K562 (cell line): ENCODE measurements at regions not wholly inside any gene's neighbourhood (a gene's known extent, or its start where the extent isn't known, plus 50 kb on each side); places are given as distances from the start of the nearest gene placed in this dataset.

ENCODE experiments used
- ATAC-seq: fragments of 200-7000 bp; cut with Tn5 transposase; 3 replicates; pipeline ENCODE4 v1.9.1; 2020; ENCODE audit warnings: moderate library complexity
- BruUV-seq: library from RNA; stranded (reverse); fragments of 400-500 nt; replicated peaks from 2 replicates; lab custom pipeline; 2021; lab: Mats Ljungman, UMichigan
- CTCF ChIA-PET: fragments of 300-600 bp; formaldehyde crosslinking; extraction: SDS; loops from one replicate; lab custom pipeline; 2021; ENCODE audit warnings: low intra/inter-chr PET ratio; lab: Yijun Ruan, JAX
- POLR2A ChIA-PET: fragments of 300-600, 350-650 bp; sonication (Branson Sonifier 250); formaldehyde crosslinking; extraction: SDS; loops from one replicate; lab custom pipeline; 2021; ENCODE audit warnings: antibody characterized with exemption, inconsistent platforms; lab: Yijun Ruan, JAX
- DNase-seq, 4 experiments: peaks; one replicate each; pipeline versions ENCODE4 v3.0.0 to v3.0.0-alpha.2; 2011 to 2018; ENCODE audit warnings: low spot score in 3 of 4, mixed read lengths in 3 of 4; ENCODE audit errors: extremely low read depth in 1 of 4
- FAIRE-seq: peaks from 2 replicates; lab custom pipeline; 2011; peaks lifted over from hg19 to GRCh38; lab: Jason Lieb, UNC
- H2AFZ ChIP-seq: 2 replicates; pipeline ENCODE4 v1.6.0; 2011; ENCODE audit warnings: low read depth, low read length, control low read depth, inconsistent platforms
- H3K27ac ChIP-seq: fragments of 200-600 bp; 3 replicates; pipeline ENCODE4 v1.8.0; 2011; ENCODE audit warnings: low read depth, mild to moderate bottlenecking, control low read depth, inconsistent platforms, low read length, moderate library complexity, mixed read lengths; ENCODE audit errors: extremely low read depth
- H3K27me3 ChIP-seq, 2 experiments: fragments of 300-600 bp in 1 of 2; 2 replicates in 1 of 2; 3 replicates in 1 of 2; pipeline versions ENCODE4 v1.6.0 to v1.8.0; 2011; ENCODE audit warnings: inconsistent platforms in 2 of 2, low read length in 2 of 2, mild to moderate bottlenecking in 1 of 2, mixed read lengths in 1 of 2, moderate library complexity in 1 of 2; ENCODE audit not compliant: control insufficient read depth in 2 of 2, insufficient read depth in 2 of 2
- H3K36me3 ChIP-seq: fragments of 300-600 bp; 3 replicates; pipeline ENCODE4 v1.8.0; 2011; ENCODE audit warnings: mild to moderate bottlenecking, low read length, inconsistent platforms; ENCODE audit not compliant: control insufficient read depth, insufficient read depth
- H3K4me1 ChIP-seq, 2 experiments: fragments of 200-600 bp in 1 of 2; replicated peaks in 1 of 2; 2 replicates in 1 of 2; 3 replicates in 1 of 2; pipeline versions ENCODE4 v1.5.1 to v1.8.0; 2011; ENCODE audit warnings: inconsistent platforms in 2 of 2, low read length in 2 of 2, mild to moderate bottlenecking in 1 of 2, mixed read lengths in 1 of 2, moderate library complexity in 1 of 2; ENCODE audit not compliant: control insufficient read depth in 2 of 2, insufficient read depth in 2 of 2
- H3K4me2 ChIP-seq: 2 replicates; pipeline ENCODE4 v1.6.1; 2011; ENCODE audit warnings: low read length, control low read depth, inconsistent platforms, mixed read lengths; ENCODE audit not compliant: insufficient read depth
- H3K4me3 ChIP-seq: fragments of 200-600 bp; sonication (generic), shearing (Covaris generic); 2 replicates; pipeline ENCODE4 v1.5.1; 2016; ENCODE audit warnings: control low read depth, inconsistent platforms
- H3K79me2 ChIP-seq: fragments of 200-600 bp; 3 replicates; pipeline ENCODE4 v1.8.0; 2011; ENCODE audit warnings: low read length, inconsistent platforms; ENCODE audit not compliant: control insufficient read depth, insufficient read depth
- H3K9ac ChIP-seq, 2 experiments: 2 replicates each; pipeline versions ENCODE4 v1.6.0 to v1.6.1; 2011; ENCODE audit warnings: low read depth in 2 of 2, low read length in 2 of 2, control low read depth in 1 of 2, inconsistent platforms in 1 of 2, mild to moderate bottlenecking in 1 of 2, mixed read lengths in 1 of 2; ENCODE audit not compliant: insufficient read depth in 1 of 2
- H3K9me1 ChIP-seq: one replicate; pipeline ENCODE4 v1.6.0; 2011; ENCODE audit warnings: inconsistent platforms, mild to moderate bottlenecking, low read length, moderate library complexity; ENCODE audit not compliant: control insufficient read depth, insufficient read depth
- H3K9me3 ChIP-seq: replicated peaks from 2 replicates; pipeline ENCODE4 v1.5.1; 2011; ENCODE audit warnings: low read depth, low read length, inconsistent platforms; ENCODE audit not compliant: control insufficient read depth, insufficient read depth
- H4K20me1 ChIP-seq: replicated peaks from 2 replicates; pipeline ENCODE4 v1.6.1; 2011; ENCODE audit warnings: low read length, inconsistent platforms, mixed read lengths; ENCODE audit not compliant: control insufficient read depth, insufficient read depth
- CBX8 ChIP-seq: fragments of 200-600 bp; sonication (generic); IDR thresholded peaks from 2 replicates; pipeline ENCODE4 v1.6.1; 2012; ENCODE audit warnings: borderline replicate concordance, mixed run types, low read depth, mild to moderate bottlenecking, moderate library complexity, mixed read lengths, low read length, control low read depth, inconsistent platforms; ENCODE audit not compliant: poor library complexity, severe bottlenecking; ENCODE audit errors: extremely low read depth
- ETS2 ChIP-seq: IDR thresholded peaks from 2 replicates; pipeline ENCODE4 v1.6.1; 2016; ENCODE audit warnings: borderline replicate concordance, missing genetic modification characterization, mild to moderate bottlenecking, moderate library complexity, missing compliant biosample characterization; ENCODE audit not compliant: poor library complexity, severe bottlenecking
- HNRNPUL1 ChIP-seq: fragments of 200-400 bp; formaldehyde crosslinking; IDR thresholded peaks from 2 replicates; pipeline ENCODE4 v1.6.1; 2017; ENCODE audit warnings: low read length
- MAZ ChIP-seq, 2 experiments: fragments of 450-650 bp in 1 of 2; sonication (generic) in 1 of 2; formaldehyde crosslinking; IDR thresholded peaks in 1 of 2; conservative IDR thresholded peaks in 1 of 2; 2 replicates each; pipeline versions ENCODE4 v1.4.0 to v1.5.0; 2020; ENCODE audit warnings: mild to moderate bottlenecking in 1 of 2, missing genetic modification reagents in 1 of 2
- MED1 ChIP-seq: sonication (generic); formaldehyde crosslinking; IDR thresholded peaks from 2 replicates; pipeline ENCODE4 v1.8.1; 2023; ENCODE audit warnings: missing genetic modification reagents, borderline replicate concordance
- POLR2A ChIP-seq: fragments of 450-650 bp; conservative IDR thresholded peaks from 2 replicates; pipeline ENCODE4 v1.6.1; 2016
- RUNX1 ChIP-seq: sonication (generic); IDR thresholded peaks from 2 replicates; pipeline ENCODE4 v1.6.1; 2016; ENCODE audit warnings: antibody characterized with exemption, low read depth
- ZNF3 ChIP-seq: fragments of 250-450 bp; sonication (Bioruptor Pico); IDR thresholded peaks from 2 replicates; pipeline ENCODE4 v1.5.0; 2021; ENCODE audit warnings: mild to moderate bottlenecking, moderate library complexity
- WGBS: fragments of 100-300 bp; shearing (Covaris generic); methylation state at CpG from one replicate; pipeline ENCODE4 v1.1.6; 2016; ENCODE audit warnings: low coverage, mixed read lengths; ENCODE audit not compliant: insufficient coverage; ENCODE audit errors: missing lambda C conversion rate; 5-methylcytosine and 5-hydroxymethylcytosine counted together
- in situ Hi-C: fragments of 300-500 bp; cut with MboI; formaldehyde crosslinking; loops from 4 replicates; pipeline ENCODE4 v1.15.0; 2018; ENCODE audit warnings: inconsistent platforms, mixed read lengths
- intact Hi-C: fragments of 100-400 bp; cut with micrococcal nuclease; formaldehyde crosslinking; loops from 2 replicates; pipeline ENCODE4 v1.14.2; 2022
- TF ChIP-seq, protein P1 (sequence below): fragments of 450-650 bp; formaldehyde crosslinking; conservative IDR thresholded peaks from 2 replicates; pipeline ENCODE4 v1.4.0; 2022; ENCODE audit warnings: mild to moderate bottlenecking, missing genetic modification characterization
- TF ChIP-seq, protein P2 (sequence below): fragments of 250-450 bp; sonication (Bioruptor Pico); IDR thresholded peaks from 2 replicates; pipeline ENCODE4 v1.4.0; 2020
- TF ChIP-seq, protein P3 (sequence below): fragments of 450-650 bp; formaldehyde crosslinking; IDR thresholded peaks from 2 replicates; pipeline ENCODE4 v1.4.0; 2020; ENCODE audit warnings: mild to moderate bottlenecking, mixed read lengths
- TF ChIP-seq, protein P4 (sequence below), 2 experiments: IDR thresholded peaks; 2 replicates each; pipeline ENCODE4 v1.6.1; 2011; ENCODE audit warnings: borderline replicate concordance in 1 of 2, control low read depth in 1 of 2, low read depth in 1 of 2, low read length in 1 of 2, mild to moderate bottlenecking in 1 of 2, mixed read lengths in 1 of 2, moderate library complexity in 1 of 2; ENCODE audit not compliant: insufficient read depth in 1 of 2, insufficient read length in 1 of 2, poor library complexity in 1 of 2, severe bottlenecking in 1 of 2; ENCODE audit errors: extremely low read depth in 1 of 2

DNA sequence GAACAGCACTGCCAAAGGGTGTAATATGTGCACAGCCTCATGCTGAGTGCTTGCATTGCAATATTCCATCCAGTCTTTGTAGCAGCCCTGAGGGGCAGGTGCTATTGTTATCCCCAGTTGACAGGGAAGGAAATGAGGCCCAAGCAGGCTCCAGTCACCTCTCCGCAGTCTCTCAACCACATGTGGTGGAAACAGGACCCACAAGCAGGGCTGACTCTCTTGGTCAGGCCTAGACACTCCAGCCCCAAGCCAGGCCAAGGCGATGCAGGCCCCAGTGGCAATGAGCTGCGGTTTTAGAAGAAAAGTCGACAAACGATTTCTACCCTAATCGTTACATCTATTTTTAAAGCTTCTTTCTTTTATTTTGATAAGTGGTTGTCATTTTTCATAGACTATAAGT, 52.6 kb upstream of the GADD45A start:
- H3K9me1 ChIP-seq = no peaks in the 10 kb centered on the region
- FAIRE-seq = no peak
- no peaks in the 10 kb centered on the region for H4K20me1 ChIP-seq
- BruUV-seq = no TSS peak
- ATAC-seq = no peak; the same call in 1 of the 3 replicates
- ChIA-PET CTCF (no interaction called here), POLR2A (no interaction called here)
- no peak overlapping the region for H3K9ac ChIP-seq
- DNase-seq = no peak
- in situ Hi-C loops (no loop called here), intact Hi-C loops (no loop called here)
- no peak overlapping the region for H3K27ac ChIP-seq
- H3K4me1 ChIP-seq = peaks cover 0 to 2% of the 10 kb centered on the region in 2 experiments; a peak in 3 of 5 replicates
- H3K4me2 ChIP-seq = no peak overlapping the region
- no peaks in the 10 kb centered on the region for H3K79me2 ChIP-seq
- WGBS = 68% methylated on average over 6 of the region's 6 CpGs
- no peaks in the 10 kb centered on the region for H3K36me3 ChIP-seq
- H2AFZ ChIP-seq = no peak overlapping the region
- no peaks in the 10 kb centered on the region for H3K9me3 ChIP-seq
- H3K4me3 ChIP-seq = no peak overlapping the region
- no peaks in the 10 kb centered on the region for H3K27me3 ChIP-seq
- TF ChIP-seq POLR2A (no peak), HNRNPUL1 (no peak), CBX8 (no peak), RUNX1 (no peak), ETS2 (tag) (no peak), MAZ (CRISPR knock-in tag; conservative IDR thresholded peaks at IDR 0.05 in 1 of 2, IDR thresholded peaks at IDR 0.05 in 1 of 2) (no peak), ZNF3 (no peak), MED1 (CRISPR knock-in tag) (no peak)
- TF ChIP-seq, protein P1, sequence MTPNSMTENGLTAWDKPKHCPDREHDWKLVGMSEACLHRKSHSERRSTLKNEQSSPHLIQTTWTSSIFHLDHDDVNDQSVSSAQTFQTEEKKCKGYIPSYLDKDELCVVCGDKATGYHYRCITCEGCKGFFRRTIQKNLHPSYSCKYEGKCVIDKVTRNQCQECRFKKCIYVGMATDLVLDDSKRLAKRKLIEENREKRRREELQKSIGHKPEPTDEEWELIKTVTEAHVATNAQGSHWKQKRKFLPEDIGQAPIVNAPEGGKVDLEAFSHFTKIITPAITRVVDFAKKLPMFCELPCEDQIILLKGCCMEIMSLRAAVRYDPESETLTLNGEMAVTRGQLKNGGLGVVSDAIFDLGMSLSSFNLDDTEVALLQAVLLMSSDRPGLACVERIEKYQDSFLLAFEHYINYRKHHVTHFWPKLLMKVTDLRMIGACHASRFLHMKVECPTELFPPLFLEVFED (CRISPR knock-in tag) = no peak
- TF ChIP-seq, protein P2, sequence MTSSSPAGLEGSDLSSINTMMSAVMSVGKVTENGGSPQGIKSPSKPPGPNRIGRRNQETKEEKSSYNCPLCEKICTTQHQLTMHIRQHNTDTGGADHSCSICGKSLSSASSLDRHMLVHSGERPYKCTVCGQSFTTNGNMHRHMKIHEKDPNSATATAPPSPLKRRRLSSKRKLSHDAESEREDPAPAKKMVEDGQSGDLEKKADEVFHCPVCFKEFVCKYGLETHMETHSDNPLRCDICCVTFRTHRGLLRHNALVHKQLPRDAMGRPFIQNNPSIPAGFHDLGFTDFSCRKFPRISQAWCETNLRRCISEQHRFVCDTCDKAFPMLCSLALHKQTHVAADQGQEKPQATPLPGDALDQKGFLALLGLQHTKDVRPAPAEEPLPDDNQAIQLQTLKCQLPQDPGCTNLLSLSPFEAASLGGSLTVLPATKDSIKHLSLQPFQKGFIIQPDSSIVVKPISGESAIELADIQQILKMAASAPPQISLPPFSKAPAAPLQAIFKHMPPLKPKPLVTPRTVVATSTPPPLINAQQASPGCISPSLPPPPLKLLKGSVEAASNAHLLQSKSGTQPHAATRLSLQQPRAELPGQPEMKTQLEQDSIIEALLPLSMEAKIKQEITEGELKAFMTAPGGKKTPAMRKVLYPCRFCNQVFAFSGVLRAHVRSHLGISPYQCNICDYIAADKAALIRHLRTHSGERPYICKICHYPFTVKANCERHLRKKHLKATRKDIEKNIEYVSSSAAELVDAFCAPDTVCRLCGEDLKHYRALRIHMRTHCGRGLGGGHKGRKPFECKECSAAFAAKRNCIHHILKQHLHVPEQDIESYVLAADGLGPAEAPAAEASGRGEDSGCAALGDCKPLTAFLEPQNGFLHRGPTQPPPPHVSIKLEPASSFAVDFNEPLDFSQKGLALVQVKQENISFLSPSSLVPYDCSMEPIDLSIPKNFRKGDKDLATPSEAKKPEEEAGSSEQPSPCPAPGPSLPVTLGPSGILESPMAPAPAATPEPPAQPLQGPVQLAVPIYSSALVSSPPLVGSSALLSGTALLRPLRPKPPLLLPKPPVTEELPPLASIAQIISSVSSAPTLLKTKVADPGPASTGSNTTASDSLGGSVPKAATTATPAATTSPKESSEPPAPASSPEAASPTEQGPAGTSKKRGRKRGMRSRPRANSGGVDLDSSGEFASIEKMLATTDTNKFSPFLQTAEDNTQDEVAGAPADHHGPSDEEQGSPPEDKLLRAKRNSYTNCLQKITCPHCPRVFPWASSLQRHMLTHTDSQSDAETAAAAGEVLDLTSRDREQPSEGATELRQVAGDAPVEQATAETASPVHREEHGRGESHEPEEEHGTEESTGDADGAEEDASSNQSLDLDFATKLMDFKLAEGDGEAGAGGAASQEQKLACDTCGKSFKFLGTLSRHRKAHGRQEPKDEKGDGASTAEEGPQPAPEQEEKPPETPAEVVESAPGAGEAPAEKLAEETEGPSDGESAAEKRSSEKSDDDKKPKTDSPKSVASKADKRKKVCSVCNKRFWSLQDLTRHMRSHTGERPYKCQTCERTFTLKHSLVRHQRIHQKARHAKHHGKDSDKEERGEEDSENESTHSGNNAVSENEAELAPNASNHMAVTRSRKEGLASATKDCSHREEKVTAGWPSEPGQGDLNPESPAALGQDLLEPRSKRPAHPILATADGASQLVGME = no peak
- TF ChIP-seq, protein P3, sequence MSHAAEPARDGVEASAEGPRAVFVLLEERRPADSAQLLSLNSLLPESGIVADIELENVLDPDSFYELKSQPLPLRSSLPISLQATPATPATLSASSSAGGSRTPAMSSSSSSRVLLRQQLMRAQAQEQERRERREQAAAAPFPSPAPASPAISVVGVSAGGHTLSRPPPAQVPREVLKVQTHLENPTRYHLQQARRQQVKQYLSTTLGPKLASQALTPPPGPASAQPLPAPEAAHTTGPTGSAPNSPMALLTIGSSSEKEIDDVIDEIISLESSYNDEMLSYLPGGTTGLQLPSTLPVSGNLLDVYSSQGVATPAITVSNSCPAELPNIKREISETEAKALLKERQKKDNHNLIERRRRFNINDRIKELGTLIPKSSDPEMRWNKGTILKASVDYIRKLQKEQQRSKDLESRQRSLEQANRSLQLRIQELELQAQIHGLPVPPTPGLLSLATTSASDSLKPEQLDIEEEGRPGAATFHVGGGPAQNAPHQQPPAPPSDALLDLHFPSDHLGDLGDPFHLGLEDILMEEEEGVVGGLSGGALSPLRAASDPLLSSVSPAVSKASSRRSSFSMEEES (CRISPR knock-in tag) = no peak
- TF ChIP-seq, protein P4, sequence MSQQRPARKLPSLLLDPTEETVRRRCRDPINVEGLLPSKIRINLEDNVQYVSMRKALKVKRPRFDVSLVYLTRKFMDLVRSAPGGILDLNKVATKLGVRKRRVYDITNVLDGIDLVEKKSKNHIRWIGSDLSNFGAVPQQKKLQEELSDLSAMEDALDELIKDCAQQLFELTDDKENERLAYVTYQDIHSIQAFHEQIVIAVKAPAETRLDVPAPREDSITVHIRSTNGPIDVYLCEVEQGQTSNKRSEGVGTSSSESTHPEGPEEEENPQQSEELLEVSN (IDR thresholded peaks at IDR 0.05; ENCODE audit: borderline replicate concordance in 1 of 2, extremely low read depth in 1 of 2, insufficient read depth in 1 of 2, insufficient read length in 1 of 2, low read depth in 1 of 2, low read length in 1 of 2, poor library complexity in 1 of 2, severe bottlenecking in 1 of 2) = no peak
